ENCODE measurements at regions not wholly inside any gene's neighbourhood (a gene's known extent, or its start where the extent isn't known, plus 50 kb on each side); places are given as distances from the start of the nearest gene placed in this dataset.

DNA sequence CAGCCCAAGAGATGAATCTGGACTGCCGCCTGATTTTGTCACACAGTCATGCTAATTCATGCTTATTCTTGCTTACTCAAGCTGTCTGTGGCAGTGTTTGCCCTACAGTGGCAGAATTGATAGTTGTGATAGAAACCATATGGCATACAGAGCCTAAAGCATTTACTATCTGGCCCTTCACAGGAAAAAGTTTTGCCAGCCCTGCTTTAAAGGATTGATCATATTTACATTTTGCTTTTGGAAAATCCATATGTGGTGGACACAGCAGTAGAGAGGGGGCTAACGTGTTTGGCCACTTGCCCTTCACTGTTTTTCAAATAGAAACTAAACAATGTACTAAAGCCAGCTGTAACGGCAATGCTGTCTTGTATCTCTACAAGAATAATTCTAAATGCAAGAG is 974.0 kb upstream of the GHITM start:
- DNase-seq, result peak in 2 of 3 donors; percentile 17 to 55

DNA sequence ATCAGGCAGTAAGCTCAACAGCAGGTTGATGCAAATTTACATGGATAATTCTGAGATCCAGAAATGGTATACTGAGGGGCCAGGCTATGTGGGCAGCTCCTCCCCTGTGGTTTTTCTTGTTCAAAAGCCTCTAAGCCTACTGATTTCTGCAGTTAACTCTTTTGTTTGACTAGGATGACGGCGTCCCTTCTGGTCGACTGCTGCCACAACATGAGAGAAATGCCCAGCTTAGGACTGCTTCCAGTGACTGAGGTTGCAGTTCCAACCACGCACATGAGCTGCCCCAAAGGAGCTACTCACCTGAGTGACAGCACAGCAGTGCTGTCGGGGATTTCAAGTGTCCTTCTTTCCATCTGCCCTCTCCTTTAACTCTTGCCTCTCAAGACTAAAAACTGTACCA is 973.0 kb upstream of the GHITM start:
- DNase-seq, result no peak

DNA sequence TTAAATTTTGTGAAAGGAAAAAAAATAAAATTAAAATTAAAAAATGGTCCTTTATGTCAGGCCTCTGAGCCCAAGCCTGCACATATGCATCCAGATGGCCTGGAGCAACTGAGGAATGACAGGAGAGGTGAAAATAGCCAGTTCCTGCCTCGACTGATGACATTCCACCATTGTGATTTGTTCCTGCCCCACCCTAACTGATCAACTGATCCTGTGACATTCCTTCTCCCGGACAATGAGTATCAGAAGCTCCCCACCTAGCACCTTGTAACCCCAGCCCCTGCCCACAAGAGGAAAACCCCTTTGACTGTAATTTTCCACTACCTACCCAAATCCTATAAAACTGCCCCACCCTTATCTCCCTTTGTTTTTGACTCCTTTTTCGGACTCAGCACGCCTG is 972.2 kb upstream of the GHITM start:
- DNase-seq, result no peak

DNA sequence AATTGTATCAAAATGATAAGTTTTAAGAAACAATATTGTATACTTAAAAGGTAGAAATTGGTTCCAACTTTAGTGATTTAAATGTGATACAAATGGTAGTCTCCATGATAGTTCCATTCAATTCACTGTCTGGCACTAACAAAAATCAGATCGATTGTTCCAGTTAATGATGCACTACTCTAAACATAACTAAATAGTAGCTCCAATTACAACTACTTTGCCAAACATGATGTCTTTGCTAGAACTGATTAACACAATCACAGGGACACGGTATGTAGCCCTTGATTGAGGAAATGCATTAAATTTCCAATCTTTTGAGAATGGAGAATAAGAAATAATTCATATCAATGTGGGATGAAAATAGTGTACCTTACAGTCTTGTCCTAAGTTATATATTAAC is 962.4 kb upstream of the GHITM start:
- DNase-seq, result no peak

DNA sequence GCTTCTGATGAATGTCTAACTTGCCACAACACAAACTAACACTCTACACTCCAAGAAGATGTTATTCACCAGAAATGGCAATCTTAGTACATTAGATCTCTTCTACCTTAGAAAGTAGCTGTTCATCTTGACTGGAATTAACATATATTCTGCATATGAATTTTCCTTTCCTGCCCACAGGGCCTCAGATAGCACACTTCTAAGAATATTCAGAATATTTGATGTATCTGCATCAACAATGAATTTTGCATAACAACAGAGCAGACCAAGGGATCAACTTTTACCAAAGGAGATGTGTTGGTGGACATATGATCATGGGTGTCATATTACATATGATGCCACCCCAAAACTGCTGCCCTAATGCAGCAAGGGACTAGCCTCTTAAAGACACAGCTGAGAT is 960.8 kb upstream of the GHITM start:
- no peak for DNase-seq

DNA sequence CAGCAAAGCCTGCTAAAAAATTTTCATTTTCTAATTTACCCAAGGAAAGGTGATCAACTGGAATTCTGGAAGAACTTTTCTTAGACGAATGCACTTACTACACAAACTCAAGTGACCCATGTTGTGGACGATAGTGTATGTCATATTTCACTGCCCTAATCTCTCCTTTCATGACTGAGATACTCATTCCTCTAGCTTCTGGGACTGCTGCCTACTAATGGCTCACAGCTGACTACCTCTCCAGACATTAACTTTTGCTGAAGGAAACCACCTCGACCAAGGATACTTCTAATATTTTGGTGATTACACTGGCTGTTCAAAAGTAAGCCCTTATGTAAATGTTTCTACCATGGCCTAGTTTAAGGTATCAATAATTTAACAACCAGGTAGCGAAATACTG is 959.9 kb upstream of the GHITM start:
- no peak for DNase-seq

DNA sequence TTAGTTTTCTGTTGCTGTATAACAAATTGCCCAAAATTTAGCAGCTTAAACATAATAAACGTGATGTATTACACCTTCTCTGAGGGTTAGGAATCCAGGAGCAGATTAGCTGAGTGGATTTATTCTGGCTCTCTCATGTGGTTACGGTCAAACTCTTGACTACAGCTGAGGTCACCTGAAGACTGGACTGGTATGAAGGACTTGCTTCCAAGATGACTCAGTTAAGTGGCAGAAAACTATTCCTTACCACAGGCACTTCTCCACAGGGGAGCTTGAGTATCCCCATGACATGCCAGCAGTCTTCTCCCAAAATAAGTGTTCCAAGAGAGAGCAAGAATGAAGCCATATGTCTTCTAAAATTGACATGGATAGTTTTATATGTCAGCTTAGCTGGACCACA is 957.2 kb upstream of the GHITM start:
- DNase-seq, result no peak

DNA sequence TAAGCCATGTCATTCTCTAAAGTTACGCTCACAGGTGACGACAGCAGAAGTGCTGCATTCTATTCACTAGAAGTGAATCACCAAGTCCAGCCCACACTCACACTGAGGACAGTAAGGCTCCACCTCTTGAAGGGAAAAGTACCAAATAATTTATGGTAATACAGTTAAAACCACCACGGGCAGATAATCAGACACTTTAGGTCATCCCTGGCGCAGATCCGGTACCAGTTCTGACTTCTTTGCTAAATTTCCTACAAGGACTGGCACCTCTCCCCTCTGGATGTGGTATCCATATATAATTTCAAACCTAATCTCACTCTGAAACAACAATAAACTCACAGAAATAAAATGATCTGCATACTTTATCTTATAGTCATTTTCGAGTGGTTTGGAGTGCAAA is 954.7 kb upstream of the GHITM start:
- no peak for DNase-seq

DNA sequence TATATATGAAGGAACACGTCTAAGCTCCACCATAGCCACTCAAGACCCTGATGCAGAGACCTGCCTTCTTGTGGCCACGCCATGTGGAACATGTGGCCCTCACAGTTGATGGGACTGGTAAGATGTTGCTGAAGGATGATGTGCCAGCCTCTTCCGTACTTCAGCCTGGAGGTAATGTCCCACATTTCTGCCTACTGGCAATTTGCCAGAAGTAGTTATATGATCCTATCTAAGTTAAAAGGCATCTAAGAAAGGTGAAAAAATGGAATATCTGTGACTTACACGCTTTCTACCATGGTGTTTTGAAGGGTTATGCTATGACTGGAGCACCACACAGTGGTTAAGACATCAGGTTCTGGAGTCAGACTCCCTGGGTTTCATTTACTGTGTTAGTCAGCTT is 948.7 kb upstream of the GHITM start:
- no peak for DNase-seq

DNA sequence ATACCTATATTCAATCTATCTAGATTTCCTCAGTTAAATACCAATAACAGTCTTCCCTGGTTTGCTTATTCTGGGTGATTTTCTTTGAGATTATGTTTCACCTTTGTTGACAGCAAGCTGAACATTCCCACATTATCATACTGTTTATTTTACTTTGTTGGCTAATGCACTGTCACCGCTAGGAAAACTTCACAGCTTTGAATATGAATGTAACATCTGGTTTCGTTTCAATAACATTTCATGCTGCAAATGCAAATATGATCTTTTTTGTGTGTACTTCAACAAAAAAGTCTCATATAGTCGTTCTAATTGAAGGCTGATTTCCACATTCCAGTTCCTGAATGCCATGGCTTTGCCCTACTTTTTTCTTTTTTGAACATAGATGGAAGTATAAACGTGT is 946.3 kb upstream of the GHITM start:
- no peak for DNase-seq

DNA sequence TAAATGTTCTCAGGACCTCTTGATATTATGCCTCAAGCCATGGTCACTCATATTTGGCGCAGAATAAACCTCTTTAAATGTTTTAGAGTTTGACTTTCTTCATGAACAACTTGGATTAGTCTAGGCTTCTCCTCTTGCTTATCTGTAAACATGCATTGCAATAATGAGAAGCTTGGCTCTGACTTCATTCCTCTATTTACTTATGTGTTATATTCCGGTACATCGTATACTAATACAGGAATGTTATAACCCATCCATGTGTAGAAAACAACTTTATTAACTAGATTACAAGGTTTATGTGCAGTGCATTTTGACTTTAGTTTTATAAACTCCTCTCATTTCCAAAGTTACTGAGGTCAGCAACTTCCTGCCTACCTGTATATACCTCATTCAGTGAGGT is 944.3 kb upstream of the GHITM start:
- DNase-seq, result no peak

DNA sequence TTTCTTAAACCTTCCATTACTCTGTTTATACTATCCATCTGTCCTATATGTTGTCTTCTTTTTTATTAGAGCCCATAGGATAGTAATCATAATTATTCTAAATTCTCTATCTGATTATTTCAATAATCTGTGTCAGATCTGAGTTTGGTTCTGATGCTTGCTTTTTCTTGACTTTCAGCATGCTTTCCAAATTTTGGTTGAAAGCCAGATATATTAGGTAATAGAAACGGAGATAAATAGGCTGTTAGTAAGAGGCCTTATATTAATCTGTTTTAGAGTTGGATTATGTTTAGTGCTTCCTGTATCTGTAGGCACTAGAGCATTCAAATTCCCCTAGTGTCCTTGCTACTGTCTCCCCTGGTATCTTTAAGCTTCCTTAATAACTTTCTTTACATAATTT is 939.9 kb upstream of the GHITM start:
- no peak for DNase-seq

DNA sequence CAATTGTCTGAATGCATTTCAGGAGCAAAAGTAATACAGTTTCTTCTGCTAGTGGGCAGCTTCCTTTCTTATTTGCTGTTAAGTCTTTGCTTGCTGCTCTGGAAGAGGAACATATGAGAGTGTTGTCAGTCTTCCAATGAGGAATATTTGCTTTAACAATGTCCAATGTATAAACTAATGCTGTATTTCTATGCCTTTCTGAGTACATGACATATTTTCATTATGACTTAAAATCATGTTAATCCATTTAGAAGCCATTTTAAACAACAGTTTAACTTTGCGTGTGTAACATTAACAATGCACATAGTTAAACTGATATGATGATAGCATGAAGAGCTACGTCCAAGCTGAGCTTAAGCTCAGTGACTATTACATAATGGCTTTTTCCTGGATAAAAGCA is 933.4 kb upstream of the GHITM start:
- peak in 1 of 3 donors; percentile 24 for DNase-seq

DNA sequence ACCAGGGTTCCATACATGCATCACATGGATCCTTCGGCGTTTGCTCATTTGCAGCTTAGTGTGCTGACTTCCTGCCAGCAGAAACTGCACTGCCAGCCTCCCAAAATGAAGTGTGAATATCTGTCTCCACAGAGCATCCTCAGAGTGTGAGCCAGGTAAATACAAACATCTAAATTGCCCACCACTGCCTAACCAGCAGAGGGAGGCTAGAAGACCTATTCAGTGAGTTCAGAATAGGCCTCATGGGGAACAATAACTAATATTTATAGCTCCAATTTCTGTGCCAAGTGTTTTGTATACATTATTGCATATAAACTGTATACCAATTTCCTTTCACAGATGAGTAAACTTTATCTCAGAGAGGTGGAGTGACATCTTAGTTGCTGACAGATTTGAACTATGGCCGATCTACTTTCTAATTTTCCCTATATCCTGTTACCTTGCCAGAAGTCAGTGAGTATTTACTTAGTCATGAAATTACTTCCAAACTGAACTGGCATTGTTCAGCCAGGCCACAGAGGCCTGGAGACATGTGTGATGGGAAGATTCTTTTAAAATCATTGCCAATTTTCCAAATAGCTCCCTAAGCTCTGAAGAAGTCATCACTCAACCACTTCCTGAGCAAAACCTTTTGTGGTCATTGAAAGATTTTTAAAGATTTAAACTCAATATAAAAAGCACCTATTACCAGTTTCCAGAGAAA is 926.5 kb upstream of the GHITM start:
- peak; percentile 24 to 68 (median 67) for DNase-seq

DNA sequence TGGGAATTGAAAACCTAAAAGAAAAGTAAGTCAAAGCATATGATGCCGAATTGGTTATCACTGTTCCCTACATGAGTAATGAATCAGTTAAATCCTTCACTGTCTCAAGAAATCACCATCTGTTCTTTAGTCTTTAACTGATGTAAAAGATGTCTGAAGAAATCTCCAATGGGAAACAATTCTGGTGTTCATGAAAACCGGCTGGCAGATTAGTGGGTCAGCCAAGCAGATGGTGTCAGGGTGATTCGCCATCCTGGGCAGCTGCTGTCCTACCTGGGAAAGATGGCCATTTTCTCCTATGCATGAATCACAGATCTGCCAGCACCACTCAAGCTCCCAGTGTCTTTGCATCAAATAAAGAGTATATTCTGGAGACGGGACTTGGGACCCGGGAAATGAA is 925.2 kb upstream of the GHITM start:
- no peak for DNase-seq

DNA sequence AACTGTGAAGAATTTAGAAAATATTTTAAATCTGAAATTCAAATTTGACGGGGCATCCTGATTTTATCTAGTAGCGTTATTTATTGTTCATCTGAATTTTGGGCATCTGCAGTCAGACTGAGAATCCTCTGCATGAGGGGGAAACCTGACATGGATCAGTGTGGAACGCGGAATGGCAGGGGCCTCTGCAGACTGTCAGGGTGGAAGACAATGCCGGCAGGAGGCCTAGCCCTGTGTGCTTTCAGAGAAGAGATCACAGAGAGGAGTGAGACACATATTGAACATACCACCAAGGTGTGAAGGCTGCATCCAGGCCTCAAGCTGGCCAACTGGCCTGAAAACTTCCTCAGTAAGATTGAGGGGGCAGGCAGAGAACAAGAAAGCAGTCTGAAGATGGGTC is 921.1 kb upstream of the GHITM start:
- DNase-seq, result no peak

DNA sequence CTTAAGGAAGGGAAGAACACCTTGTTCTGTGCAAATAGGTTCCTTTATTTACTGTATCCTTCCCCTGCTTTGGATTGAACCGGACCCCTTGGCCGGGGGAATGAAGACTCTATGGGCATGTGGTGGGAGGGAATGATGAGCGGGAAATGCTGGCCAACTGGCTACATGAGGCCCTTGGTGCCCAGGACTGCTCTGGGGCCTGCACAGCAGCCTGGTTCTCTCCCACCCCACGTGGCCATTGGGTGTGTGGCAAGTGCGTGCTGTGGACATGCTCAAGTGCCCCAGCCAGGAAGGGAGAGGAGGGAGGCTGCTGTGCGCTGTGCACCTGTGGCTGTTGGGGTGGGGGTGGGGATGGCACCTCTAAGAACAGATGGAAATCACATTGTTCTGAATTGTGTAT is 917.0 kb upstream of the GHITM start:
- DNase-seq, result no peak

DNA sequence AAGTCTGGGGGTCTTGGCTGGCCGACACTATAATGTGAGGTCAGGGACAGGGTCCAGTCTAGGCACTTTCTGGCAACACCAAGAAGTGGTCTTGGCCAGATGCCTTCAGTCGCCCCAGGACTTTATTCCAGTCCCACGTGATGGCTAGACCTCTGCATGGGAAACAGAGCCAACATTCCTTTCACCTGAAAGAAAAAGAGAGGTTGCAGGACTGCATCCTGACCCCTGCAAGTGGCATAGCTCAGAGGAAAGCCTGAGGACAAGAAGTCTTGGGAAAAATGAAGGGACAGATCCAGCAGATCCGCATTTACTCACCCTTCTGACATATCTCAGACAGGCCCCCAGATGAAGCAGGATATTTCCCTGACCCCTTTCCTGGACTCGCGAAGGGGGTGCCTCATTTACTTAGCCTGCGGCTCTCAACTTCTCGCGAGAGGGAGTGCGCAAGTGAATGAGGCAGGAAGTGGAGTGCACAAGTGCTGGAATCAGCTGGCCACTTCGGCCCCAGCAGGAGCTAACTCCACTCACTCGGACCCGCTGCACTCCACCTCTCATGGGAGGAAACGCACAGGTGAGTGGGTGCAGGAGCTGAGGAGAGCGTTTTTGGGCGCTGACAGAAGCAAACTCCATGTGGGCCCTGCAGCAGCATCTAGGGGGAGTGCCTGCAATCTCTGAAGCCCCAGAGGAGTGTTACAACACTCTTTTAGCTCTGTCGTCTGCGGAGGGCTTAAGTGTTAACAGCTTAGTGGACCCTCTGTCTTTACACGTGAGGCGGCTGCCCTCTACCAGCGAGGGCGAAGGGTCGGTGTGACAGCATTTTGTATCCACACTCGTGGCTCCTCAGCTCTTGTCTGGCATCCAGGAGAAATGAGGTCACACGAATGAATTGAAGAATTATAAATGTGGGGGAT is 916.2 kb upstream of the GHITM start:
- no peak for DNase-seq

DNA sequence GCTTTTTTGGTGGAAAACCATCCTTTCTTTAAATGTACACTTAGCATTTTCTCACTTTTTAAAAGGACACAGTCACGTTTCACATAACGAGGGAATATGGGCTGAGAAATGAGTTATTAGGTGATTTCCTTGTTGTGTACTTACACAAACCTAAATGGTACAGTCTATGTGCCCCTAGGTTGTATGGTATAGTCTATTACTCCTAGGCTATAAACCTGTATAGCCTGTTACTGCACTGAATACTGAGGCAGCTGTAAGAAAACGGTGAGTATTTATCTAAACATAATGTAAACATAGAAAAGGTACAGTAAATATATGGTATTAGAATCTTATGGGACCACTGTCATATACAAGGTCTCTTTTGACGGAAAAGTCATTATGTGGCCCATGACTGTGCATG is 913.5 kb upstream of the GHITM start:
- no peak for DNase-seq

DNA sequence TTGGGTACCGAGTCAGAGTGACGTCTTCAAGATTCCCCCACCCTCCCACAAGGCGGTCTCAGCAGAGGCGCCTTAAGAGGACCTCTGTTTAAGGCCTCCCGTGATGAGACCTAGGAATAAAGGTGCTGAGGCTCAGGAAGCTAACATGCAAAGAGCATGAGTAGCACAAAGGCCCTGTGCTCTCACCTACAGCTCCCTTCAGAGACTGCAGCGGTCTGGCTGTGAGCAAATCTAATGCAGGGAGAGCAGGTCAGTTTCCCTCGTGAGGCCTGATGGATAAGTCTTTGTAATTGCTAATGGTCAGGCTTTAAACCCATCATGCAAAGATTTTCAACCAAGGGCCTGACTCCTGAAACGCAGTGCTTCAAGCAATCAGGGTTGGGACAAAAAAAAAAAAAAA is 909.3 kb upstream of the GHITM start:
- DNase-seq, result no peak

DNA sequence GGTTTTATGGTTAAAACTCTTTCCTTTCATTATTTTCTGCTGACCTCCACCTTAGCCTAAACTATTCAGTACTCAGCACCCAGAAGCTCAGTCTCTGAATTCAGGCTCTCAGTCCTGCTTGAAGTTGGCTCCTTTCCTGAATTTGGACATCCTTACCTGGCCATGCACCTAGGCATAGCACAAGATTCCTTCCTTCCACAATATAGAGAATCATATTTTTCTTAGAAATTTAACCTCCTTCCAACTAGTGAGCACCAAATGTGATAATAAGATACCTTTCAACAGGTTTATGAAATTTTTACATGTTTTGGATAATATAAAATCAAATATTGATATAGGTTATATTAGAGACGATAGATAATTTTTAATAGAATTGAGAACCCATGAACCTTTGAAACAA is 905.6 kb upstream of the GHITM start:
- DNase-seq, result no peak

DNA sequence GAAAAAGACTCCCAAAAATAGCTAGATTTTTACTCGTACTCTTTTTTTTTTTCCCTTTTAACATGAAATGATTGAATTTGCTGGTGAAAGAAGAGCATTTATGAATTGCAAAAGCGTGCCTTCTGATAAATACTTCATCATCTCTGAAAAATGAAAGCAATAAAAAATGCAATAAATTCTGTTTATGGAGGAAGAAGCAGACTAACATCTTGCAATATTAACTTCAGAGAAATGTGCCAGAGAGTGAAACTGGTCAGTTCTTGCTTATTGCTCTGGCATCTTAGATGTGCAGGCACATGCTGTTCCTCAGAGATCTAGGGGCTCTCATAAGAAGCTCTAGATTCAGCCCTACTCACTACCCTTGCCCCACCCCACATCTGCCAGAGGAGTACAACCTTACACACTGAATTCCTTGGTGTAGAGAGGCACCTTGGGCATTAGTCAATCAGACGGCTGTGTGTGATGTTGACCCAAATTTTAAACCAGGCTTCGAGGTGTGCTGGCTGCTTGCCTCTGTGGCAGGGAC is 891.1 kb upstream of the GHITM start:
- peak in 1 of 3 donors; percentile 17 for DNase-seq

DNA sequence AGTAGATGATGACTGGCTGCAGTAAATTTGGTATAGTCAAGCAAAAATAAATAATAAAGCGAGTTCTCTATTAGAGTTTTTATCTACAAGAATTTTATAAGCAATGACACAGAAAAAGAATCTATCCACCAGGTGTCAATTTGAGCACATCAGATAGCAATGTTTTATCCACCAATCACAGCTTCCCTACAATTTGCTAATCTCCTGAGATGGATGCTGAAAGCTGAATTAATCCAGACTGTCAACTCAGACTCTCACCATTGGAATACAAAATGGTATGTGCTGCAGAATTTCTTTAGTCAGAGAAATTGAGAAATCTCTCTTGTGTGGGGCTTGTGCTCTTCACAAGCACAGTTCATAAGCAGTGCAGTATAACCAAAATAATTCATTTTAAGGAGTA is 888.9 kb upstream of the GHITM start:
- no peak for DNase-seq
